ENCODE measurements at regions not wholly inside any gene's neighbourhood (a gene's known extent, or its start where the extent isn't known, plus 50 kb on each side); places are given as distances from the start of the nearest gene placed in this dataset.

GRCh38 chr14:87388946-87389345, 604.0 kb downstream of the GALC start:
- H3K4me2 ChIP-seq (ENCODE audit: low read depth, low read length): no peak overlapping the region
- ChIA-PET POLR2A (no interaction called here), CTCF (ENCODE audit: low intra/inter-chr PET ratio, low total read pairs) (no interaction called here)
- no peak overlapping the region for H3K27ac ChIP-seq (ENCODE audit: extremely low read length, insufficient read depth, low read length)
- no peak overlapping the region for H3K4me3 ChIP-seq (replicated peaks in 1 of 3; ENCODE audit: insufficient read depth in 1 of 3, low read depth in 2 of 3, low read length in 3 of 3)
- TF ChIP-seq, protein P1, sequence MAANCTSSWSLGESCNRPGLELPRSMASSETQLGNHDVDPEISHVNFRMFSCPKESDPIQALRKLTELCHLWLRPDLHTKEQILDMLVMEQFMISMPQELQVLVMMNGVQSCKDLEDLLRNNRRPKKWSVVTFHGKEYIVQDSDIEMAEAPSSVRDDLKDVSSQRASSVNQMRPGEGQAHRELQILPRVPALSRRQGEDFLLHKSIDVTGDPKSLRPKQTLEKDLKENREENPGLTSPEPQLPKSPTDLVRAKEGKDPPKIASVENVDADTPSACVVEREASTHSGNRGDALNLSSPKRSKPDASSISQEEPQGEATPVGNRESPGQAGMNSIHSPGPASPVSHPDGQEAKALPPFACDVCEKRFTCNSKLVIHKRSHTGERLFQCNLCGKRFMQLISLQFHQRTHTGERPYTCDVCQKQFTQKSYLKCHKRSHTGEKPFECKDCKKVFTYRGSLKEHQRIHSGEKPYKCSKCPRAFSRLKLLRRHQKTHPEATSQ (CRISPR knock-in tag; IDR thresholded peaks at IDR 0.05; ENCODE audit: borderline replicate concordance): no peak
- TF ChIP-seq ZFP36L2 (CRISPR knock-in tag; IDR thresholded peaks at IDR 0.05) (no peak), MTF1 (CRISPR knock-in tag; IDR thresholded peaks at IDR 0.05) (no peak), ZNF510 (CRISPR knock-in tag; IDR thresholded peaks at IDR 0.05; ENCODE audit: low read depth) (no peak), PRDM4 (CRISPR knock-in tag; IDR thresholded peaks at IDR 0.05; ENCODE audit: borderline replicate concordance) (no peak), SP1 (IDR thresholded peaks at IDR 0.05) (no peak), SP1 (CRISPR knock-in tag; IDR thresholded peaks at IDR 0.05) (no peak), ZFP36 (IDR thresholded peaks at IDR 0.05; ENCODE audit: borderline replicate concordance, low read depth, low read length, partially characterized antibody) (no peak), ZNF567 (CRISPR knock-in tag; IDR thresholded peaks at IDR 0.05; ENCODE audit: borderline replicate concordance) (no peak), POLR2AphosphoS5 (IDR thresholded peaks at IDR 0.05; ENCODE audit: low read depth, low read length) (no peak), SRY (CRISPR knock-in tag; IDR thresholded peaks at IDR 0.05) (no peak), SOX6 (IDR thresholded peaks at IDR 0.05) (no peak), SOX6 (CRISPR knock-in tag; IDR thresholded peaks at IDR 0.05) (no peak), DPF2 (CRISPR knock-in tag; IDR thresholded peaks at IDR 0.05; ENCODE audit: borderline replicate concordance, low read depth) (no peak), NFYC (CRISPR knock-in tag; IDR thresholded peaks at IDR 0.05) (no peak)
- TF ChIP-seq, protein P2, sequence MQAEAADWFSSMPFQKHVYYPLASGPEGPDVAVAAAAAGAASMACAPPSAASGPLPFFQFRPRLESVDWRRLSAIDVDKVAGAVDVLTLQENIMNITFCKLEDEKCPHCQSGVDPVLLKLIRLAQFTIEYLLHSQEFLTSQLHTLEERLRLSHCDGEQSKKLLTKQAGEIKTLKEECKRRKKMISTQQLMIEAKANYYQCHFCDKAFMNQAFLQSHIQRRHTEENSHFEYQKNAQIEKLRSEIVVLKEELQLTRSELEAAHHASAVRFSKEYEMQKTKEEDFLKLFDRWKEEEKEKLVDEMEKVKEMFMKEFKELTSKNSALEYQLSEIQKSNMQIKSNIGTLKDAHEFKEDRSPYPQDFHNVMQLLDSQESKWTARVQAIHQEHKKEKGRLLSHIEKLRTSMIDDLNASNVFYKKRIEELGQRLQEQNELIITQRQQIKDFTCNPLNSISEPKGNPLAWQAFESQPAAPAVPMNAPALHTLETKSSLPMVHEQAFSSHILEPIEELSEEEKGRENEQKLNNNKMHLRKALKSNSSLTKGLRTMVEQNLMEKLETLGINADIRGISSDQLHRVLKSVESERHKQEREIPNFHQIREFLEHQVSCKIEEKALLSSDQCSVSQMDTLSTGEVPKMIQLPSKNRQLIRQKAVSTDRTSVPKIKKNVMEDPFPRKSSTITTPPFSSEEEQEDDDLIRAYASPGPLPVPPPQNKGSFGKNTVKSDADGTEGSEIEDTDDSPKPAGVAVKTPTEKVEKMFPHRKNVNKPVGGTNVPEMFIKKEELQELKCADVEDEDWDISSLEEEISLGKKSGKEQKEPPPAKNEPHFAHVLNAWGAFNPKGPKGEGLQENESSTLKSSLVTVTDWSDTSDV (CRISPR knock-in tag; IDR thresholded peaks at IDR 0.05): no peak
- H3K9ac ChIP-seq (ENCODE audit: insufficient read depth, low read depth, low read length): no peak overlapping the region
- no peaks in the 10 kb centered on the region for H3K27me3 ChIP-seq (ENCODE audit: control insufficient read depth in 1 of 2, insufficient read depth in 2 of 2, low read length in 2 of 2)
- FAIRE-seq (no peak), DNase-seq (ENCODE audit: low spot score) (no peak), ATAC-seq (no peak)
- no peaks in the 10 kb centered on the region for H4K20me1 ChIP-seq (ENCODE audit: insufficient read depth, low read length)
- intact Hi-C loops (cut with micrococcal nuclease; ENCODE audit: unreplicated experiment) (no loop called here), in situ Hi-C loops (cut with HindIII; ENCODE audit: extremely low pct_ligation_motif_present, low pct_unique_long_range_greater_than_20kb) (no loop called here)
- H3K79me2 ChIP-seq (ENCODE audit: insufficient read depth, low read length): no peaks in the 10 kb centered on the region
- no TSS peak for BruUV-seq (replicated peaks)
- no peak overlapping the region for H2AFZ ChIP-seq (ENCODE audit: low read length)
- no peaks in the 10 kb centered on the region for H3K4me1 ChIP-seq (ENCODE audit: insufficient read depth, low read length)
- no peaks in the 10 kb centered on the region for H3K36me3 ChIP-seq (replicated peaks in 1 of 2; ENCODE audit: control insufficient read depth in 1 of 2, insufficient read depth in 2 of 2, low read length in 2 of 2)
- peaks cover 67% of the 10 kb centered on the region for H3K9me3 ChIP-seq (ENCODE audit: low read length)
